ENCODE measurements at regions not wholly inside any gene's neighbourhood (a gene's known extent, or its start where the extent isn't known, plus 50 kb on each side); places are given as distances from the start of the nearest gene placed in this dataset.
"Not testable (repeated sequence)": the region's sequence is repeated elsewhere in the genome, so short reads cannot be mapped to it uniquely, and the experiment has no call there.

- H3K27ac ChIP-seq = no peak overlapping the region
- no peak for TF ChIP-seq CTCF (conservative IDR thresholded peaks at IDR 0.05)
Measured at GRCh38 chr1:47594627-47595026, 156.8 kb downstream of the FOXD2 start.

DNA sequence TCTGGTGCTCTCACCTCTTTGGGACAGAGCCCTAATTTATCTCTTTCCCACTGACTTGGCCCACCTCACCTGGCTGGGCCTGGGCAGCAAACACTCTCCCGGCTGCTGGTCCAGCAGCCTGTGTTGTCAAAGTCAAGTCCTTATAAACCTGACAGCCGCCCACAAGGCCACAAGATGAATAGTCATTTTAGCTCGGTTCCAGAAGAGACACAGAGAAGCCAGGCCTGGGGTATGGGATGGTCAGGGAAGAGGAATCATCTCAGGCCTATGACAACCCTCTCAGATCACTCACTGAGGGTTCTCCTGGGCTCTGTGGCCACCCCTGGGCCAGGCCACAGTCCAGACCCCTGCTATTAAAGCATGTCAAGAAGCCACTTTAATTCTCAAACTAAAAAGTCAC lies 158.5 kb downstream of the FOXD2 start:
- H3K27ac ChIP-seq = no peak overlapping the region
- TF ChIP-seq CTCF (conservative IDR thresholded peaks at IDR 0.05) = no peak

DNA sequence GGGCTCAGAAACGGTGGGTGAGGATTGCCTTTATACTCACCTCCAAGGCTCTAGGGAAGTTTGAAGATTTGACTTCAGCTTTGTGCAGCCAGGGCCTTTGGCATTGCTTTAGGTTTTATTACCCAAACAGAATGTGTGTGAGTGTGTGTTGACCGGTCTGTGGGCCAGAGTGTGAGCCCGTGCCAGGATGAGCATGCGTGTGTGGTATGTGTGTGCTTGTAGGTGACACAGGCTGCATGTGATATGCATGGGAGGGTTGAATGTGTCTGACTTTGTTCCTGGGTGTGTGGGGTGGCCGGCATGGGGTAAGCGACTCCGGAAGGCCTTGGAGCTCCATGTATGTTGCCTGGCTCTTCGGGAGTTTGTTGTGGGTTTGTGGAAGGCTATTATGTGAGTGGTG lies 160.5 kb downstream of the FOXD2 start:
- TF ChIP-seq CTCF (conservative IDR thresholded peaks at IDR 0.05) = no peak

DNA sequence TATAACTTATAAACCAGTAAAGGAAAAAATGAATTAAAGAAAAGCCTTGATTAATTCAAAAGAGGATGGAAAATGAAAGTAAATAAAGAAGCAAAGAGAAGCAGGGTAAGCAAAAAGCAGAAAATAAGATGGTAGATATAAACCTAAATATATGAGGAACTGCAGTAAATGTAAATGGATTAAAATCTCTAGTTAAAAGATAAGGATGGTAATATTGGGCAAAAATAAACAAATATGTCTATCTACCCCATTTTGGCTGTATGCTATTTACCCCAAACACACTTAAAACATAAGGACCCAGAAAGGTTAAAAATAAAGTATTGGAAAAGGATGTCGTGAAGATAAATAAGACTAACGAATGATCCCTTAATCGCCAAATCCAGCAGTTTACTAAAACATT lies 161.9 kb downstream of the FOXD2 start:
- no peak overlapping the region for H3K27ac ChIP-seq
- no peak for TF ChIP-seq CTCF (conservative IDR thresholded peaks at IDR 0.05)

More for the DNA sequence above, 160.5 kb downstream of the FOXD2 start:
- no peak overlapping the region for H3K27ac ChIP-seq

DNA sequence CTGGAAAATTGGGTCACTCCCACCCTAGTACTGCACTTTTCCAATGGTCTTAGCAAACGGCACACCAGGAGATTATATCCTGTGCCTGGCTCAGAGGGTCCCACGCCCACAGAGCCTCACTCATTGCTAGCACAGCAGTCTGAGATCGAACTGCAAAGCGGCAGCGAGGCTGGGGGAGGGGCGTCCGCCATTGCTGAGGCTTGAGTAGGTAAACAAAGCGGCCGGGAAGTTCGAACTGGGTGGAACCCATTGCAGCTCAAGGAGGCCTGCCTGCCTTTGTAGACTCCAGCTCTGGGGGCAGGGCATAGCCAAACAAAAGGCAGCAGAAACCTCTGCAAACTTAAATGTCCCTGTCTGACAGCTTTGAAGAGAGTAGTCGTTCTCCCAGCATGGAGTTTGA lies 164.6 kb downstream of the FOXD2 start:
- H3K27ac ChIP-seq = not testable (repeated sequence)

GRCh38 chr1:47604869-47605268 lies 167.0 kb downstream of the FOXD2 start:
- not testable (repeated sequence) for H3K27ac ChIP-seq

DNA sequence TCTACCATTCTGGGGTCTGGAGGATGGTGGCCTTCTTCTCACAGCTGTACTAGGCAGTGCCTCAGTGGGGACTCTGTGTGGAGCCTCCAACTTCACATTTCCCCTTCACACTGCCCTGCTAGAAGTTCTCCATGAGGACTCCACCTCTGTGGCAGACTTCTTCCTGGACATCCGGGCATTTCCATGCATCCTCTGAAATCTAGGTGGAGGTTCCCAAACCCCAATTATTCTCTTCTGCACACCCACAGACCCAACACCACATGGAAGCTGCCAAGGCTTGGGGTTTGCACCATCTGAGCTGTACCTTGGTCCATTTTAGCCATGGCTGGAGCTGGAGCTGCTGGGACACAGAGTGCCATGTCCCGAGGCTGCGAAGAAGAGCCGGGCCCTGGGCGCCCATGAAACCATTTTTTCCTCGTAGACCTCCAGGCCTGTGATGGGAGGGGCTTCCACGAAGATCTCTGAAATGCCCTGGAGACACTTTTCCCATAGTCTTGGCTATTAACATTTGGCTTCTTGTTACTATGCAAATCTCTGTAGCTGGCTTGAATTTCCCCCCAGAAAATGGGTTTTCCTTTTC lies 170.5 kb downstream of the FOXD2 start:
- TF ChIP-seq CTCF (conservative IDR thresholded peaks at IDR 0.05) = no peak
- H3K27ac ChIP-seq = no peak overlapping the region

DNA sequence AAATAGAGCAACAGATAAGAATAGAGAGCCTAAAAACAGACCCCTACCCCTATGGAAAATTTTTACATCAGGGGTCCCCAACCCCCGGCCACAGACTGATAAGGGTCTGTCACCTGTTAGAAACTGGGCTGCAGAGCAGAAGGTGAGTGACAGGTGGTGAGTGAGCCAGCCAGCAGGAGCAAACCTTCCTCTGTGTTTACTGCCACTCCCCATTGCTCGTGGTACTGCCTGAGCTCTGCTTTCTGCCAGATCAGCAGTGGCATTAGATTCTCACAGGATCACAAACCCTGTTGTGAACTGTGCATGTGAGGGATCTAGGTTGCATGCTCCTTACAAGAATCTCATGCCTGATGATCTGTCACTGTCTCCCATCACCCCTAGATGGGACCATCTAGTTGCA lies 174.1 kb downstream of the FOXD2 start:
- no peak for TF ChIP-seq CTCF (conservative IDR thresholded peaks at IDR 0.05)
- no peak overlapping the region for H3K27ac ChIP-seq

DNA sequence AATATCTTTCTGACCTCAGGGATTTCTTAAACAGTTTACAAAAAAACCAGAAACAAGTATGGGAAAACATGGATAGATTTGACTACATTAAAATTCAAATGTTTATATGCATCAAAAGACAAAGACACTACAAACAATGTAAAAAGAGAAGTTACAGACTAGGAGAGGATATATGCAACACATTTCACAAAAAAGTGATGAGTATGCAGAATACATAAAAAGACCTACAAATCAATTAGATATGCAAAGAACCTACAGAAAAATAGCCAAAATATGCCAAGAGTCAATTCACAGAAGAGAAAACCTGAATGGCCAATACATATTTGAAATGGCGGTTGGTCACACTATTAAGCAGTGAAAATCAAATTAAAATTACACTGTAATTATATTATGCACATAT lies 175.0 kb downstream of the FOXD2 start:
- no peak overlapping the region for H3K27ac ChIP-seq
- no peak for TF ChIP-seq CTCF (conservative IDR thresholded peaks at IDR 0.05)
